Prostate gland (tissue), 2 donors: ENCODE measurements at regions not wholly inside any gene's neighbourhood (a gene's known extent, or its start where the extent isn't known, plus 50 kb on each side); places are given as distances from the start of the nearest gene placed in this dataset.

ENCODE experiments used
- DNase-seq: peaks from one replicate; pipeline ENCODE4 v3.0.0-alpha.2; 2019; ENCODE audit warnings: low spot score
- H3K27ac ChIP-seq, 2 donors: fragments of 200-600 bp; sonication (generic); 2 replicates each; pipeline ENCODE4 v1.5.1; 2017 to 2019
- H3K27me3 ChIP-seq: fragments of 200-600 bp; sonication (generic); replicated peaks from 2 replicates; pipeline ENCODE4 v1.5.1; 2019; ENCODE audit not compliant: insufficient read depth
- H3K36me3 ChIP-seq, 2 donors: fragments of 200-600 bp; sonication (generic); 1 replicate in 1 of 2; 2 replicates in 1 of 2; pipeline versions ENCODE4 v1.5.1 to v1.8.1; 2017 to 2019
- H3K4me1 ChIP-seq: fragments of 200-600 bp; sonication (generic); replicated peaks from 2 replicates; pipeline ENCODE4 v1.5.1; 2019
- H3K4me3 ChIP-seq, 2 donors: fragments of 200-600 bp; sonication (generic); 2 replicates each; pipeline ENCODE4 v1.5.1; 2017 to 2019
- H3K9me3 ChIP-seq: fragments of 200-600 bp; sonication (generic); 2 replicates; pipeline ENCODE4 v1.5.1; 2017
- POLR2A ChIP-seq: fragments of 450-650 bp; IDR thresholded peaks from one replicate; pipeline ENCODE4 v1.6.1; 2016; ENCODE audit warnings: antibody characterized with exemption, mild to moderate bottlenecking
- POLR2AphosphoS5 ChIP-seq: sonication (generic); formaldehyde crosslinking; IDR thresholded peaks from one replicate; pipeline ENCODE4 v1.6.1; 2017; ENCODE audit warnings: antibody characterized with exemption
- WGBS: methylation state at CpG from one replicate; pipeline ENCODE4 v1.1.5; 2018; 5-methylcytosine and 5-hydroxymethylcytosine counted together
- intact Hi-C: fragments of 100-400 bp; cut with DNase I; formaldehyde crosslinking; loops from one replicate; pipeline ENCODE4 v1.14.2; 2022
- TF ChIP-seq, protein P1 (sequence below), 4 experiments: fragments of 200-600 bp in 2 of 4; fragments of 450-650 bp in 2 of 4; sonication (generic) in 2 of 4; IDR thresholded peaks; 1 replicate in 3 of 4; 2 replicates in 1 of 4; pipeline ENCODE4 v1.5.1; 2016 to 2019; ENCODE audit warnings: antibody characterized with exemption in 4 of 4, mild to moderate bottlenecking in 2 of 4, moderate library complexity in 2 of 4

- WGBS: 92% methylated on average over 4 of the region's 4 CpGs
- Histone ChIP-seq H3K27ac (no peak overlapping the region), H3K27me3 (no peaks in the 10 kb centered on the region), H3K4me3 (no peak overlapping the region), H3K9me3 (no peaks in the 10 kb centered on the region), H3K4me1 (no peaks in the 10 kb centered on the region), H3K36me3 (no peaks in the 10 kb centered on the region)
- no peak for DNase-seq
- TF ChIP-seq, protein P1, sequence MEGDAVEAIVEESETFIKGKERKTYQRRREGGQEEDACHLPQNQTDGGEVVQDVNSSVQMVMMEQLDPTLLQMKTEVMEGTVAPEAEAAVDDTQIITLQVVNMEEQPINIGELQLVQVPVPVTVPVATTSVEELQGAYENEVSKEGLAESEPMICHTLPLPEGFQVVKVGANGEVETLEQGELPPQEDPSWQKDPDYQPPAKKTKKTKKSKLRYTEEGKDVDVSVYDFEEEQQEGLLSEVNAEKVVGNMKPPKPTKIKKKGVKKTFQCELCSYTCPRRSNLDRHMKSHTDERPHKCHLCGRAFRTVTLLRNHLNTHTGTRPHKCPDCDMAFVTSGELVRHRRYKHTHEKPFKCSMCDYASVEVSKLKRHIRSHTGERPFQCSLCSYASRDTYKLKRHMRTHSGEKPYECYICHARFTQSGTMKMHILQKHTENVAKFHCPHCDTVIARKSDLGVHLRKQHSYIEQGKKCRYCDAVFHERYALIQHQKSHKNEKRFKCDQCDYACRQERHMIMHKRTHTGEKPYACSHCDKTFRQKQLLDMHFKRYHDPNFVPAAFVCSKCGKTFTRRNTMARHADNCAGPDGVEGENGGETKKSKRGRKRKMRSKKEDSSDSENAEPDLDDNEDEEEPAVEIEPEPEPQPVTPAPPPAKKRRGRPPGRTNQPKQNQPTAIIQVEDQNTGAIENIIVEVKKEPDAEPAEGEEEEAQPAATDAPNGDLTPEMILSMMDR (IDR thresholded peaks at IDR 0.05): no peak
- TF ChIP-seq POLR2A: no peak
- TF ChIP-seq POLR2AphosphoS5: no peak
- intact Hi-C loops: no loop called here
These were observed 412.8 kb downstream of the CMPK2 start for GRCh38 chr2:6452702-6453481.

- no peak overlapping the region for H3K27ac ChIP-seq
- TF ChIP-seq, protein P1 (IDR thresholded peaks at IDR 0.05): no peak
- TF ChIP-seq POLR2AphosphoS5 (no peak), POLR2A (no peak)
- H3K9me3 ChIP-seq: no peaks in the 10 kb centered on the region
- 44% methylated on average over 1 of the region's 1 CpG for WGBS
- DNase-seq: no peak
- H3K27me3 ChIP-seq: no peaks in the 10 kb centered on the region
- intact Hi-C loops: no loop called here
- H3K4me1 ChIP-seq: no peaks in the 10 kb centered on the region
- no peaks in the 10 kb centered on the region for H3K36me3 ChIP-seq
- H3K4me3 ChIP-seq: no peak overlapping the region
These were observed 411.3 kb downstream of the CMPK2 start for GRCh38 chr2:6454286-6454990.

DNA sequence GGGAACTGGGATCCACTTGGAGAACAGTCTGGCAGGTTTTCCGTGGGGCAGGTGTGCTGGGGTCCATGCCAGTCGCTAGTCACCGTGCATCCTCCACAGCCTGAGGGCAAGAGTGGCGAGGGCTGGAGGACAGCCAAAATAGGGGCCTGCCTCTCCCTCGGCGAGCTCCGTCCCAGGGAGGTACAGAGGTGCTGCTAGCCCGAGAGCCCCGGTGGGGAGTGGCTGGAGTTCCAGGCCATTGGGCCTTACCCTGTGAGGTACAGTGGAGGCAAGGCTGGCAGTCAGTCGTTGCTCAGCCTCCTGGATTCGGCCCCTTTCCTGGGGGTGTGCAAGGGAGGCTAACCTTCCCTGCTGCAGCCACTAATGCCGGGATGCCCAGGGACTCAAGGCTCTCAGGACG, 406.6 kb downstream of the CMPK2 start:
- H3K9me3 ChIP-seq: no peaks in the 10 kb centered on the region
- H3K27ac ChIP-seq: no peak overlapping the region
- no peaks in the 10 kb centered on the region for H3K4me1 ChIP-seq
- WGBS: 92% methylated on average over 13 of the region's 13 CpGs
- no peak overlapping the region for H3K4me3 ChIP-seq
- no peak for DNase-seq
- intact Hi-C loops: no loop called here
- H3K36me3 ChIP-seq: no peaks in the 10 kb centered on the region
- TF ChIP-seq POLR2A: no peak
- no peak for TF ChIP-seq POLR2AphosphoS5
- TF ChIP-seq, protein P1 (IDR thresholded peaks at IDR 0.05): no peak
- H3K27me3 ChIP-seq: no peaks in the 10 kb centered on the region

- H3K4me3 ChIP-seq: no peak overlapping the region
- intact Hi-C loops: no loop called here
- TF ChIP-seq POLR2A: no peak
- TF ChIP-seq POLR2AphosphoS5: no peak
- TF ChIP-seq, protein P1 (IDR thresholded peaks at IDR 0.05): no peak
- no peaks in the 10 kb centered on the region for H3K36me3 ChIP-seq
- 57% methylated on average over 1 of the region's 1 CpG for WGBS
- no peak for DNase-seq
- no peaks in the 10 kb centered on the region for H3K4me1 ChIP-seq
- H3K27ac ChIP-seq: no peak overlapping the region
- no peaks in the 10 kb centered on the region for H3K27me3 ChIP-seq
- H3K9me3 ChIP-seq: no peaks in the 10 kb centered on the region
These were observed 395.2 kb downstream of the CMPK2 start for GRCh38 chr2:6470518-6470917.
